ENCODE measurements at regions not wholly inside any gene's neighbourhood (a gene's known extent, or its start where the extent isn't known, plus 50 kb on each side); places are given as distances from the start of the nearest gene placed in this dataset.
"Not testable (repeated sequence)": the region's sequence is repeated elsewhere in the genome, so short reads cannot be mapped to it uniquely, and the experiment has no call there.

- DNase-seq (ENCODE audit: low read depth, low spot score) = no peak
These were observed 380.1 kb upstream of the SPAG17 start for GRCh38 chr1:118564961-118565703.

- DNase-seq (ENCODE audit: low read depth, low spot score) = no peak
These were observed 379.2 kb upstream of the SPAG17 start for GRCh38 chr1:118563981-118564951.

GRCh38 chr1:118558933-118559332 is 373.9 kb upstream of the SPAG17 start:
- DNase-seq (ENCODE audit: low read depth, low spot score) = no peak

- no peak for DNase-seq (ENCODE audit: low read depth, low spot score)
These were observed 371.9 kb upstream of the SPAG17 start for GRCh38 chr1:118556936-118557335.

DNA sequence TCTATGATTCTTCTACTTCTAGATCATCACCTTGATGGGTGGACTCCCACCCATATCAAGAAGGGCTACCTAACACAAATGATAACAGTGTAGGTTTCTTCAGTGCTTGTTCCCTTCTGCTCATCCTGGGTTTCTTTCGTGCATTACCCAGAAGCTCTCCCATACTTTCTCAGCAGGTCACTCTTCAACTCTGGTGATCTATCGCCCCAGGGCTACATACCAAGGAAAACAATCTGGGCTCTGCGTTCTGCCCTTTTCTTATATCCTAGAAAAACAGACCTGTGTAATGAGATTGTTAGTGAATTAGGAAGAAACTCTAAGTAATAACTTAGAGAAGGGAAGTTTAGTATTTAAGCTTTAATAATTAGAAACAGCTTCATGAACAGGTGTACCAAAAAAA is 370.6 kb upstream of the SPAG17 start:
- DNase-seq (ENCODE audit: low read depth, low spot score) = no peak

- DNase-seq (ENCODE audit: low read depth, low spot score) = no peak
These were observed 350.9 kb upstream of the SPAG17 start for GRCh38 chr1:118535901-118536300.

DNA sequence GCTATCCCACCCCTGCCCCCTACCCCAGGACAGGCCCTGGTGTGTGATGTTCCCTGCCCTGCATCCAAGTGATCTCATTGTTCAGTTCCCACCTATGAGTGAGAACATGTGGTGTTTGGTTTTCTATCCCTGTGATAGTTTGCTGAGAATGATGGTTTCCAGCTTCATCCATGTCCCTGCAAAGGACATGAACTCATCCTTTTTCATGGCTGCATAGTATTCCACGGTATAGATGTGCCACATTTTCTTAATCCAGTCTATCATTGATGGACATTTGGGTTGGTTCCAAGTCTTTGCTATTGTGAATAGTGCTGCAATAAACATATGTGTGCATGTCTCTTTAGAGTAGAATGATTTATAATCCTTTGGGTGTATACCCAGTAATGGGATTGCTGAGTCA is 326.9 kb upstream of the SPAG17 start:
- not testable (repeated sequence) for DNase-seq (ENCODE audit: low read depth, low spot score)

DNA sequence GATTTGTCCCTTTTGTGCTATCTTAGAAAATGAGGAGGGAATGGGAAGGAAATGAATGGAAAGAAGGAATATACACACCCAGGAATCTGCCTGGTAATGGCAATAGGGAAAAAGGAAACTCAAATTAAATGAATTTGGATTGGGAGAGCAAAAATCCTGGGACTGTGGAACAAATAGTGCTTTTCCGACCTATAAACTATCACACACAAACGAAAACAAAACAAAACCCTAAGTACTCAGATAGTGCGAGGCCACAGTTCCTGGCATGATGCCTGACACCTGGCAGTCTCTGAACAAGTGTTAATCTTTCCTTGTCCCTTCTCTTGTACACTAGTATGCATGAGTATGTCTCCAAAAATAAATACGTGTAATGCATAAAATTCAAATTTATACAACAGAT is 319.8 kb upstream of the SPAG17 start:
- no peak for DNase-seq (ENCODE audit: low read depth, low spot score)

DNA sequence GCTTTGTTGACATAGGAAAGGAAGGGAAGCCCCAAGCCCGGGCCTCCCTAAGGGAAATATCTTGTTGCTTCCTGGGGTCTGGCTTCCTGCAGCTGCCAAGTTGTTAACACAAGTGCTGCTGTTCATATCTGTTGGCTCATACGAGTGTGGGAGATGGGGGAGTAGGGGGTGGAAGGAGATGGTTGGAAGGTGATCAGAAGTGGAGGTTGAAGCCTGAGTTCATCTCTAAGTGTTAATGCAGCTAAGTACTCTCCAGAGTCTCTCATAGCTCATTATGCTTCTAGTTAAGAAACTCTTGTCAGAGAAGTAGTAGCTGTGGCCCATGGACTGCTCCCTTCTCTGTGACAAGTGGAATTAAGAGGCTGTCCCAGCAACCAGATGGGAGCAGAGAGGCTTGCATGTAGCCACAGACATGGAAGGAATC is 319.2 kb upstream of the SPAG17 start:
- no peak for DNase-seq (ENCODE audit: low read depth, low spot score)

DNA sequence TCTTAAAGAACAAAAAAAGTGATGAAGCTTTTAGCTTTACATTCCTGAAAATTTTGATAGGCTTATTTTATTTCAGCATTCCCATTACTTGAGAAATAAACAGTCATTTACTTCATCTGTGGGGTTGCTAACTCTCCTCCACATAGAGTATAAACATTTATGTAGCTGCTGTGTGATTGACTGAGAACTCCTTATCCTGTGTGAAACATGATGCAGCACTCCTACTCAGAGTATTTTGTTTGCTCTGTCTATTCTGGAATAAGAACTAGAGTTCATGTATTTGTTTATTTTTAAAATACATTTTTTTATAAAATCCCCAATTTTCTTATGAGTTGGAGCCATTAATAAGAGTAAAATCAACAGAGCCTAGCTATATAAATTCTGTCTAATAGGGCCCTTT is 318.7 kb upstream of the SPAG17 start:
- DNase-seq (ENCODE audit: low read depth, low spot score) = no peak

DNA sequence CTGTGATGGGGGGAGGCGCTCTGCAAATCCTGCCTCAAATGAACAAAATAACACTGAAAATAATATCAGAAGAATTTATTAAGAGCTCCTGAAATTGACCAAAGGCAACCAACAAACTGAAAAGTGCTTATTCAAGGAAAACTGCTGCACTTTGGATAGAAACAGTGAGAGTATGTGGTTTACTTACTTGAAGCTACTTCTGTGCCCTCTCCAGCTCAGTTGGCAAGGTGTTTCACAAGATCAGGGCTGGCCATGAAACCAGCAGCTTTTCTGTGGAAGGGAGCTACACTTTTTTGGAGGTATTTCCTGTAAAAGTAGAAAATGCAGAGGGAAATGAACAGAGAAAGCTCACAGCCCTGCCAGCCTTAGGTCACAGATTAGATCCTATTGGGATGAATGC is 310.0 kb upstream of the SPAG17 start:
- DNase-seq (ENCODE audit: low read depth, low spot score) = no peak

- DNase-seq (ENCODE audit: low read depth, low spot score) = no peak
These were observed 303.8 kb upstream of the SPAG17 start for GRCh38 chr1:118488787-118489186.

DNA sequence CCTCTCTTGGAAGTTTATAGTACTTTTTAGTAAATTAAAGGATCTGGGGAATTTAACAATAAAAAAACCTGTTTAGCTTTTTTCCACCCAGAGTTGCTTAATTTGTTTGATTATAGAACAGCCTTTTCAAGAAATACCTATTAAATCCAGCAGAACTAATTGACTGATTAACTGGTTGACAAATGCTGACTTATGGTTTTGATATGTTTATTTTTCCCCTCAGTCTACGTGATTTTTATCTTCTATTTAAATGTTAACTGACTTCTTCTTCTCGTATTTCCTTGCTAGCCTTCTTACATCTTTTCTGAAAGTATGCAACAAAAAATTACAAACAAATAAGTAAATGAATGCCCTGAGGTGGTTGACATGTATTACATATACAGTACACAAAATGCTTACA is 302.9 kb upstream of the SPAG17 start:
- no peak for DNase-seq (ENCODE audit: low read depth, low spot score)

DNA sequence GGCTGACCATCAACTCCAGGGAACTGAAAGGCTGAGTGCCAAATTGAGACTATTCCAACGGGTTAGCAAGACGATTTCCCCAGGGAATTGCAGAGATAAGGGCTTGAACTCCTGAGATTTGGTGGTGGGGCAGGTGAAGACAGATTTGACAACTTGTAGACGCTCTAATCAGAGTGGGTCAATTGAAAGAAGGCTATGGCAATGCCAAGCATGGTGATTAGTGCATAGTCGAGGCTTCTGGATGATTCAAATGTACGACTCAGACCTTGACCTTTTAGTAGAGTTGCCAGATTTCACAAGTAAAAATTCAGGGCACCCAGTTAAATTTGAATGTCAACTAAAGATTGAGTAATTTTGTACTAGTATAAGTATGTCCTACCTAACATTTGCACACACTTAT is 302.1 kb upstream of the SPAG17 start:
- no peak for DNase-seq (ENCODE audit: low read depth, low spot score)

DNA sequence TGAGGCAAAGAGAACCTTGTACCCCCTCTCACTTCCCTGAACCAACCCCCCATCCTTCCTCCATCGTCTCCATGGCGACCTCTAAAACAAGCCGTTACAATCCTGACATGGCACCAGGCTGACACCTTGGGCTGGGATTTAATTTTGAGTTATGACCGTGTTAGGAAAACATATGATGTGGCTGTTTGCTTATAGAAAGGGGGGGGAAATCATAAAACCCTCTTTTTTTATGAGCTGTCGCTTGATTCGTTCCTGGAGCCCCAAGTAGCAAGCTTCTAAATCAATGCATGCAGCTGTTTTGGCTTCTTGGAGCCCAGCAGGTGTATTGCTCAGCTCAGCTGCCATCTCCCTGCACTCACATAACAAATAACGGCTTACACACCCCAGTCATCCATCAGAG is 301.2 kb upstream of the SPAG17 start:
- DNase-seq (ENCODE audit: low read depth, low spot score) = no peak

GRCh38 chr1:118485757-118486156 is 300.7 kb upstream of the SPAG17 start:
- no peak for DNase-seq (ENCODE audit: low read depth, low spot score)

DNA sequence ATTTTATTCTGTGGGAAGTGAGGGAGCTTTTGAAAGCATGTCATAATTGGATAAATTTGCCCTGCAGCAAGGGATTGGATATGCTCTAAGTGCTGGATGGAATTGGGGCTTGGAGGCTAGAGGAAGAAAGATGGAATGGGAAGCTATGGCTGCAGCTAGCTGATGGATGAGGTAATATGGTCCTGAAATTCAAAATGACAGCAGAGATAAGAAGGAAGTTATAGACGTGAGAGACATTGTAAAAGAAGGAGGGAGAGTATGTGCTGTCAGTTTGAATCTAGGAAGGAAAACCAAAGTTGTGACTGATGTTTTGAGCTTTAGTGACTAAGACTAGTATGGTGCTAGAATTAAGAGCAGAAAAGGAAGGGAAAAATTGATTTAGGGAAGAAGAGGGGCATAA is 299.9 kb upstream of the SPAG17 start:
- DNase-seq (ENCODE audit: low read depth, low spot score) = no peak

GRCh38 chr1:118483245-118484006 is 298.4 kb upstream of the SPAG17 start:
- DNase-seq (ENCODE audit: low read depth, low spot score) = peak; percentile 28

DNA sequence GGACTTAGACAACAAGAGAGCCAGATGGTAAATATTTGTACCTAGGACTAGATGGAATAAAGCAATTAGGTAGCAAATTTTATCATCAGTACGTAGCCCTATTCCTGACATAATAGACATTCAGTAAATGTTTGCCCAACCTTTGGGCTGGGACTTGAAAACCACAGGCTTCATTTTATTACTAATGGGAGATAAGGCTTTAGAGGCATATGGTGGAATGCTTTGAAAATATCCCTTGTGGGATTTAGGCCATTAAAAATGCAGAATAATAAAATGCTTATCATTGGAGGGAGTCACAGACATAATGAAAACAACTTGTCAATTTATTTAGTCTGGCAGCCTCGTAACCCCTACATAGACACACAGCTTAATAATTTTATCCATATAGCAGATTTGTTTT is 296.1 kb upstream of the SPAG17 start:
- no peak for DNase-seq (ENCODE audit: low read depth, low spot score)

- no peak for DNase-seq (ENCODE audit: low read depth, low spot score)
These were observed 294.3 kb upstream of the SPAG17 start for GRCh38 chr1:118479351-118479750.

- DNase-seq (ENCODE audit: low read depth, low spot score) = no peak
These were observed 288.8 kb upstream of the SPAG17 start for GRCh38 chr1:118473825-118474224.

DNA sequence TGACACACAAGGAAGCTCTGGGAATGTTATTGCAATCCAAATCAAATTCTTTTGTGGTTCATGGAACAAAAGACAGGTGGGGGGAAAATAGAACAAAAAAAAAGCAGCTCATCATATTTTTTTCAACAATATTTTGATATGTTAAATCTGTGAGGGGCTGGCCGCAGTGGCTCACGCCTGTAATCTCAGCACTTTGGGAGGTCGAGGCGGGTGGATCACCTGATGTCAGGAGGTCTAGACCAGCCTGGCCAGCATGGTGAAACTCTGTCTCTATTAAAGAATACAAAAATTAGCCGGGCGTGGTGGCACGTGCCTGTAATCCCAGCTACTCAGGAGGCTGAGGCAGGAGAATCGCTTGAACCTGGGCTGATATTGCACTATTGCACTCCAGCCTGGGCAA is 279.4 kb upstream of the SPAG17 start:
- not testable (repeated sequence) for DNase-seq (ENCODE audit: low read depth, low spot score)

Data from iPS DF 19.7 (cell line).